Endodermal cell (in vitro differentiated cells): ENCODE measurements at regions not wholly inside any gene's neighbourhood (a gene's known extent, or its start where the extent isn't known, plus 50 kb on each side); places are given as distances from the start of the nearest gene placed in this dataset.

ENCODE experiments used
- DNase-seq: peaks from one replicate; pipeline ENCODE4 v3.0.0-alpha.2; 2017
- H3K27ac ChIP-seq: 2 replicates; pipeline ENCODE4 v1.5.1; 2013; ENCODE audit warnings: mild to moderate bottlenecking, low read depth, low read length, moderate library complexity
- H3K27me3 ChIP-seq: 2 replicates; pipeline ENCODE4 v1.6.1; 2013; ENCODE audit warnings: mild to moderate bottlenecking, low read length, moderate library complexity; ENCODE audit not compliant: insufficient read depth, control insufficient read depth, poor library complexity, severe bottlenecking
- H3K36me3 ChIP-seq: 2 replicates; pipeline ENCODE4 v1.7.0; 2013; ENCODE audit warnings: mild to moderate bottlenecking, low read length, moderate library complexity; ENCODE audit not compliant: control insufficient read depth, insufficient read depth
- H3K4me1 ChIP-seq: one replicate; pipeline ENCODE4 v1.7.0; 2013; ENCODE audit warnings: low read length; ENCODE audit not compliant: control insufficient read depth, insufficient read depth
- H3K4me3 ChIP-seq: 2 replicates; pipeline ENCODE4 v1.5.1; 2013; ENCODE audit warnings: mild to moderate bottlenecking, low read length, moderate library complexity
- H3K9ac ChIP-seq: 2 replicates; pipeline ENCODE4 v1.6.1; 2013; ENCODE audit warnings: mild to moderate bottlenecking, low read length, moderate library complexity; ENCODE audit not compliant: poor library complexity, severe bottlenecking; ENCODE audit errors: extremely low read depth
- H3K9me3 ChIP-seq: 2 replicates; pipeline ENCODE4 v1.6.1; 2013; ENCODE audit warnings: mild to moderate bottlenecking, low read length, moderate library complexity; ENCODE audit not compliant: control insufficient read depth
- H3K27ac Mint-ChIP-seq: 2 replicates; pipeline ENCODE4 v1.8.0; 2020; ENCODE audit warnings: mixed read lengths
- H3K27me3 Mint-ChIP-seq: 2 replicates; pipeline ENCODE4 v1.8.0; 2021; ENCODE audit warnings: mild to moderate bottlenecking, mixed read lengths; ENCODE audit not compliant: insufficient read depth
- H3K36me3 Mint-ChIP-seq: 2 replicates; pipeline ENCODE4 v1.8.0; 2020; ENCODE audit warnings: low read depth, mixed read lengths
- H3K4me1 Mint-ChIP-seq: 2 replicates; pipeline ENCODE4 v1.8.0; 2020; ENCODE audit warnings: mixed read lengths
- H3K4me3 Mint-ChIP-seq: 2 replicates; pipeline ENCODE4 v1.8.0; 2020; ENCODE audit warnings: mild to moderate bottlenecking, moderate library complexity, mixed read lengths
- H3K9me3 Mint-ChIP-seq: 2 replicates; pipeline ENCODE4 v1.8.0; 2020; ENCODE audit warnings: mild to moderate bottlenecking, mixed read lengths
- WGBS, 2 experiments: methylation state at CpG; one replicate each; pipeline versions ENCODE4 v1.1.5 to v1.1.7; 2013; ENCODE audit warnings: missing lambda C conversion rate in 2 of 2, mixed read lengths in 1 of 2; ENCODE audit not compliant: insufficient coverage in 1 of 2, insufficient read length in 1 of 2; 5-methylcytosine and 5-hydroxymethylcytosine counted together
- TF ChIP-seq, protein P1 (sequence below): fragments of 200-600 bp; sonication (generic); conservative IDR thresholded peaks from 2 replicates; pipeline ENCODE4 v1.5.0; 2021; ENCODE audit warnings: antibody characterized with exemption, mild to moderate bottlenecking

DNA sequence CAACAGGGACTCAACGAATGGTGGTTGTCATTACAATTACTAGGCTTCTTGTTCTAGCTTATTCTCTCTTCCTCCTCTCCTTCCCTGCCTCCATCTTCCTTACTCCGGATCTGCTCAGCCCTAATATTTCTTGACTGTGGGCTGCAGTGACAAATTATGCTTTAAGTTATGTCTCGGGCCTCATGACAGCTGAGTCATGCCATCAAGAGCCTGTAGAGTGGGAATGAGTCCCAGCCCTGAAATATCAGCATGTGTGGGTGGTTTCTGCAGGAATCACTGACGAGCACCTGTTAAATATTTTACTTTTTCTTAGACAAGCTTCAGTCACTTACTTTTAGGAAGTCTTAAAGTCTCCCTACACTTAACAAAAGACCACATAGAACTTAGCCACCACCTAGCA lies 83.1 kb upstream of the CBLN4 start:
- Histone ChIP-seq H3K9me3 (peaks cover 86% of the 10 kb centered on the region), H3K27ac (no peak overlapping the region), H3K27me3 (no peaks in the 10 kb centered on the region), H3K36me3 (no peaks in the 10 kb centered on the region), H3K4me3 (peak overlapping the region; percentile 31), H3K9ac (no peak overlapping the region), H3K4me1 (no peaks in the 10 kb centered on the region)
- TF ChIP-seq, protein P1, sequence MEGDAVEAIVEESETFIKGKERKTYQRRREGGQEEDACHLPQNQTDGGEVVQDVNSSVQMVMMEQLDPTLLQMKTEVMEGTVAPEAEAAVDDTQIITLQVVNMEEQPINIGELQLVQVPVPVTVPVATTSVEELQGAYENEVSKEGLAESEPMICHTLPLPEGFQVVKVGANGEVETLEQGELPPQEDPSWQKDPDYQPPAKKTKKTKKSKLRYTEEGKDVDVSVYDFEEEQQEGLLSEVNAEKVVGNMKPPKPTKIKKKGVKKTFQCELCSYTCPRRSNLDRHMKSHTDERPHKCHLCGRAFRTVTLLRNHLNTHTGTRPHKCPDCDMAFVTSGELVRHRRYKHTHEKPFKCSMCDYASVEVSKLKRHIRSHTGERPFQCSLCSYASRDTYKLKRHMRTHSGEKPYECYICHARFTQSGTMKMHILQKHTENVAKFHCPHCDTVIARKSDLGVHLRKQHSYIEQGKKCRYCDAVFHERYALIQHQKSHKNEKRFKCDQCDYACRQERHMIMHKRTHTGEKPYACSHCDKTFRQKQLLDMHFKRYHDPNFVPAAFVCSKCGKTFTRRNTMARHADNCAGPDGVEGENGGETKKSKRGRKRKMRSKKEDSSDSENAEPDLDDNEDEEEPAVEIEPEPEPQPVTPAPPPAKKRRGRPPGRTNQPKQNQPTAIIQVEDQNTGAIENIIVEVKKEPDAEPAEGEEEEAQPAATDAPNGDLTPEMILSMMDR, result no peak
- WGBS, 2 experiments, result 50 to 51% methylated on average over 1 to 4 of the region's 4 CpGs
- no peak overlapping the region for H3K4me3 Mint-ChIP-seq
- no peaks in the 10 kb centered on the region for H3K36me3 Mint-ChIP-seq
- H3K27me3 Mint-ChIP-seq, result no peaks in the 10 kb centered on the region
- no peaks in the 10 kb centered on the region for H3K4me1 Mint-ChIP-seq
- H3K27ac Mint-ChIP-seq, result no peak overlapping the region
- no peak for DNase-seq
- peaks cover 78% of the 10 kb centered on the region for H3K9me3 Mint-ChIP-seq

DNA sequence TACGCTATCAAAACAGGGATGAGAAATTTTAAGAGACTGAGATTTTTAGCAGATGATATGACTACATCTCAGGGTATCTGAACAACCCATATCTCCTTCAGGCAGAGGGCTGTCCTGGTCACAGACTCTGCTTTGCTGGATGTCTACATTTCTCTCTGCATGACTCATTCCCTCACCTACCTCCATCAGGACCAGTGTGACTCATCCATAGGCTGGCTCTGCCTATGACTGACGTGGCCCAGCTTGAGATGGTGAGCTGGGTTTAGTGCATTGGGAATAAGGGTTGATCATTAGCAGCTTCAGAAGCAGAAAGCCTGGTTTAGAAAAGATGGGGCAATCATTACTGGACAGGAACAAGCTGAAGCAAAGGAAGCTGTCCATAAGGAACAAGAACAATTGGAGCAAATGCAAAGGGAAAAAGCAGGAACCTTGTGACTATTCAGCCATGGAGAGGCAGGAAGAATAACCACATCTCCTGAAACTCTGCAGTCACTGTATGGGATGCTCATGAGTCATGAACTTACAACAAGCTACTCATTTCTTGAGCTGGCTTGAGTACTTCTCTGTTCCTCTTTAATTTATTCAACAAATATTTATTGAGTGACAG lies 86.4 kb upstream of the CBLN4 start:
- H3K4me1 Mint-ChIP-seq, result no peaks in the 10 kb centered on the region
- no peak overlapping the region for H3K27ac Mint-ChIP-seq
- no peak overlapping the region for H3K4me3 Mint-ChIP-seq
- no peaks in the 10 kb centered on the region for H3K27me3 Mint-ChIP-seq
- TF ChIP-seq, protein P1, result no peak
- no peak for DNase-seq
- Histone ChIP-seq H3K9me3 (peaks cover 88% of the 10 kb centered on the region), H3K27ac (no peak overlapping the region), H3K27me3 (no peaks in the 10 kb centered on the region), H3K36me3 (no peaks in the 10 kb centered on the region), H3K9ac (no peak overlapping the region), H3K4me1 (no peaks in the 10 kb centered on the region), H3K4me3 (no peak overlapping the region)
- 13 to 51% methylated on average over 1 to 2 of the region's 2 CpGs for WGBS, 2 experiments
- H3K9me3 Mint-ChIP-seq, result peaks cover 89% of the 10 kb centered on the region
- no peaks in the 10 kb centered on the region for H3K36me3 Mint-ChIP-seq

DNA sequence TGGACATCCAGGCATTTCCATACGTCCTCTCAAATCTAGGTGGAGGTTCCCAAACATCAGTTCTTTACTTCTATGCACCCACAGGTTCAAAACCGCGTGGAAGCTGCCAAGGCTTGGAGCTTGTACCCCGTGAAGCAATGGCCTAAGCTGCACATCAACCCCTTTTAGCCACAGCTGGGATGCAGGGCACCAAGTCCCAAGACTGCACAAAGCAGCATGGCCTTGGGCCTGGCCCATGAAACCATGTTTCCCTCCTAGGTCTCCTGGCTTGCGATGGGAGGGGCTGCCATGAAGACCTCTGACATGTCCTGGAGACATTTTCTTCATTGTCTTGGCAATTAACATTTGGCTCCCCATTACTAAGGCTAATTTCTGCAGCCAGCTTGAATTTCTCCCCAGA lies 88.9 kb upstream of the CBLN4 start:
- H3K27ac Mint-ChIP-seq, result no peak overlapping the region
- H3K36me3 Mint-ChIP-seq, result no peaks in the 10 kb centered on the region
- no peaks in the 10 kb centered on the region for H3K27me3 Mint-ChIP-seq
- TF ChIP-seq, protein P1, result no peak
- Histone ChIP-seq H3K4me1 (no peaks in the 10 kb centered on the region), H3K27me3 (no peaks in the 10 kb centered on the region), H3K36me3 (no peaks in the 10 kb centered on the region), H3K4me3 (no peak overlapping the region), H3K27ac (no peak overlapping the region), H3K9ac (no peak overlapping the region), H3K9me3 (peaks cover 85% of the 10 kb centered on the region)
- no peak for DNase-seq
- H3K4me3 Mint-ChIP-seq, result no peak overlapping the region
- H3K4me1 Mint-ChIP-seq, result no peaks in the 10 kb centered on the region
- WGBS, 2 experiments, result 45 to 51% methylated on average over 4 to 5 of the region's 5 CpGs
- H3K9me3 Mint-ChIP-seq, result peaks cover 92% of the 10 kb centered on the region
